IMR-90 (cell line): ENCODE measurements at regions not wholly inside any gene's neighbourhood (a gene's known extent, or its start where the extent isn't known, plus 50 kb on each side); places are given as distances from the start of the nearest gene placed in this dataset.

Experiments
- ATAC-seq: fragments of 200-7000 bp; cut with Tn5 transposase; 2 replicates; pipeline ENCODE4 v1.9.1; 2020; ENCODE audit warnings: low read depth, mild to moderate bottlenecking, moderate library complexity
- BruUV-seq: library from RNA; stranded (reverse); fragments of 400-500 nt; replicated peaks from 2 replicates; lab custom pipeline; 2021; lab: Mats Ljungman, UMichigan
- CTCF ChIA-PET: fragments of 300-600 bp; formaldehyde crosslinking; extraction: SDS; loops from one replicate; lab custom pipeline; 2021; ENCODE audit warnings: antibody characterized with exemption; lab: Yijun Ruan, JAX
- POLR2A ChIA-PET: fragments of 300-600 bp; sonication (Branson Sonifier 250); formaldehyde crosslinking; loops from one replicate; lab custom pipeline; 2022; ENCODE audit warnings: antibody characterized with exemption; ENCODE audit not compliant: unreplicated experiment; lab: Charles Lee
- DNase-seq: peaks from one replicate; pipeline ENCODE4 v3.0.0; 2013
- H2AFZ ChIP-seq: replicated peaks from 2 replicates; pipeline ENCODE3; 2013; ENCODE audit warnings: low read length, mild to moderate bottlenecking; ENCODE audit not compliant: poor library complexity
- H2AK5ac ChIP-seq: 2 replicates; pipeline ENCODE4 v1.6.1; 2013; ENCODE audit warnings: low read depth, low read length, inconsistent platforms
- H2AK9ac ChIP-seq: replicated peaks from 2 replicates; pipeline ENCODE3; 2013; ENCODE audit warnings: mild to moderate bottlenecking, low read depth, low read length, moderate library complexity; ENCODE audit not compliant: poor library complexity
- H2BK120ac ChIP-seq: 2 replicates; pipeline ENCODE4 v1.6.1; 2013; ENCODE audit warnings: low read depth, low read length, inconsistent platforms
- H2BK15ac ChIP-seq: 3 replicates; pipeline ENCODE4 v1.6.1; 2013; ENCODE audit warnings: low read depth, low read length, inconsistent platforms
- H2BK20ac ChIP-seq: 2 replicates; pipeline ENCODE4 v1.6.1; 2013; ENCODE audit warnings: low read depth, mild to moderate bottlenecking, inconsistent platforms, low read length, moderate library complexity
- H2BK5ac ChIP-seq: 2 replicates; pipeline ENCODE4 v1.6.1; 2013; ENCODE audit warnings: mild to moderate bottlenecking, low read depth, low read length, inconsistent platforms; ENCODE audit not compliant: poor library complexity, severe bottlenecking
- H3K14ac ChIP-seq: replicated peaks from 2 replicates; pipeline ENCODE4 v1.6.1; 2013; ENCODE audit warnings: low read depth, low read length, inconsistent platforms
- H3K18ac ChIP-seq: 2 replicates; pipeline ENCODE4 v1.6.1; 2013; ENCODE audit warnings: low read depth, low read length, control low read depth
- H3K23ac ChIP-seq: 2 replicates; pipeline ENCODE4 v1.6.1; 2013; ENCODE audit warnings: low read depth, low read length, inconsistent platforms
- H3K27ac ChIP-seq: 2 replicates; pipeline ENCODE4 v1.5.1; 2013; ENCODE audit warnings: mild to moderate bottlenecking, control low read depth, low read length; ENCODE audit not compliant: insufficient read depth
- H3K27me3 ChIP-seq: 2 replicates; pipeline ENCODE4 v1.6.1; 2013; ENCODE audit warnings: low read length; ENCODE audit not compliant: control insufficient read depth, insufficient read depth
- H3K36me3 ChIP-seq: 2 replicates; pipeline ENCODE4 v1.6.1; 2013; ENCODE audit warnings: low read length, mixed read lengths; ENCODE audit not compliant: control insufficient read depth, insufficient read depth
- H3K4ac ChIP-seq: 2 replicates; pipeline ENCODE4 v1.6.1; 2013; ENCODE audit warnings: low read depth, low read length, inconsistent platforms
- H3K4me1 ChIP-seq: 2 replicates; pipeline ENCODE4 v1.6.1; 2013; ENCODE audit warnings: low read length, mixed read lengths; ENCODE audit not compliant: control insufficient read depth, insufficient read depth
- H3K4me2 ChIP-seq: 2 replicates; pipeline ENCODE4 v1.6.1; 2013; ENCODE audit warnings: low read depth, mild to moderate bottlenecking, control low read depth, low read length, moderate library complexity
- H3K4me3 ChIP-seq: 2 replicates; pipeline ENCODE4 v1.5.1; 2013; ENCODE audit warnings: low read depth, mild to moderate bottlenecking, control low read depth, low read length, moderate library complexity; ENCODE audit not compliant: insufficient read depth
- H3K56ac ChIP-seq: 2 replicates; pipeline ENCODE4 v1.6.1; 2013; ENCODE audit warnings: low read length, inconsistent platforms; ENCODE audit not compliant: insufficient read depth; ENCODE audit errors: extremely low read depth
- H3K79me1 ChIP-seq, 2 experiments: 2 replicates each; pipeline ENCODE4 v1.6.1; 2013; ENCODE audit warnings: low read length in 2 of 2, inconsistent platforms in 1 of 2, low read depth in 1 of 2
- H3K9ac ChIP-seq: 2 replicates; pipeline ENCODE4 v1.6.1; 2013; ENCODE audit warnings: low read depth, low read length, control low read depth
- H3K9me1 ChIP-seq: 2 replicates; pipeline ENCODE4 v1.6.1; 2013; ENCODE audit warnings: low read length, inconsistent platforms; ENCODE audit not compliant: insufficient read depth
- H3K9me3 ChIP-seq: 2 replicates; pipeline ENCODE4 v1.6.1; 2013; ENCODE audit warnings: low read length; ENCODE audit not compliant: control insufficient read depth, insufficient read depth
- H4K20me1 ChIP-seq: 2 replicates; pipeline ENCODE4 v1.6.1; 2013; ENCODE audit warnings: low read length, inconsistent platforms; ENCODE audit not compliant: insufficient read depth
- H4K5ac ChIP-seq: 2 replicates; pipeline ENCODE4 v1.6.1; 2013; ENCODE audit warnings: mild to moderate bottlenecking, low read depth, low read length, control low read depth
- H4K8ac ChIP-seq, 2 experiments: 2 replicates each; pipeline ENCODE4 v1.6.1; 2013; ENCODE audit warnings: low read depth in 2 of 2, low read length in 2 of 2, control low read depth in 1 of 2, inconsistent platforms in 1 of 2
- H4K91ac ChIP-seq: 2 replicates; pipeline ENCODE4 v1.6.1; 2013; ENCODE audit warnings: low read depth, low read length, inconsistent platforms; ENCODE audit not compliant: insufficient read depth
- CEBPB ChIP-seq: IDR thresholded peaks from 2 replicates; pipeline ENCODE4 v1.6.1; 2012; ENCODE audit warnings: low read depth, low read length, improper control_type of control experiment
- CTCF ChIP-seq: conservative IDR thresholded peaks from 2 replicates; pipeline ENCODE4 v1.5.1; 2012; ENCODE audit warnings: mild to moderate bottlenecking, low read depth, low read length, improper control_type of control experiment
- ELK1 ChIP-seq: fragments of 150-350 bp; IDR thresholded peaks from 2 replicates; pipeline ENCODE4 v1.6.1; 2016; ENCODE audit warnings: low read depth, mild to moderate bottlenecking, low read length, moderate library complexity, borderline replicate concordance
- MAZ ChIP-seq: IDR thresholded peaks from 2 replicates; pipeline ENCODE4 v1.6.1; 2012; ENCODE audit warnings: low read depth, mild to moderate bottlenecking, low read length, improper control_type of control experiment, moderate library complexity, borderline replicate concordance
- MXI1 ChIP-seq: IDR thresholded peaks from 2 replicates; pipeline ENCODE4 v1.6.1; 2012; ENCODE audit warnings: low read depth, mild to moderate bottlenecking, low read length, moderate library complexity, borderline replicate concordance
- NFE2L2 ChIP-seq: fragments of 150-350 bp; IDR thresholded peaks from 2 replicates; pipeline ENCODE4 v1.6.1; 2016; ENCODE audit warnings: low read depth, mild to moderate bottlenecking, low read length
- USF2 ChIP-seq: fragments of 150-350 bp; IDR thresholded peaks from 2 replicates; pipeline ENCODE4 v1.6.1; 2017; ENCODE audit warnings: mild to moderate bottlenecking, antibody characterized with exemption, low read length, low read depth
- WGBS, 2 experiments: methylation state at CpG; one replicate each; pipeline versions ENCODE4 v1.1.5 to v1.1.7; 2013; ENCODE audit warnings: missing lambda C conversion rate in 2 of 2; ENCODE audit not compliant: insufficient read length in 1 of 2; ENCODE audit errors: extremely low coverage in 2 of 2; 5-methylcytosine and 5-hydroxymethylcytosine counted together
- dilution Hi-C: fragments of 300-500 bp; cut with HindIII; formaldehyde crosslinking; loops from one replicate; pipeline ENCODE4 v1.14.3; 2018; ENCODE audit warnings: low sequenced_read_pairs; ENCODE audit not compliant: unreplicated experiment
- in situ Hi-C: fragments of 300-500 bp; cut with MboI; formaldehyde crosslinking; loops from 3 replicates; pipeline ENCODE4 v1.14.3; 2019; ENCODE audit warnings: low sequenced_read_pairs, inconsistent platforms, mixed read lengths
- intact Hi-C: fragments of 100-400 bp; cut with micrococcal nuclease; formaldehyde crosslinking; loops from 2 replicates; pipeline ENCODE4 v1.10.0; 2022

- intact Hi-C loops, result no loop called here
- Histone ChIP-seq H2BK20ac (no peak overlapping the region), H4K8ac (no peak overlapping the region), H2BK120ac (no peak overlapping the region), H3K4ac (no peak overlapping the region), H3K18ac (no peak overlapping the region), H3K9ac (no peak overlapping the region), H3K14ac (no peak overlapping the region), H2BK15ac (no peak overlapping the region), H3K36me3 (no peaks in the 10 kb centered on the region), H4K5ac (no peak overlapping the region), H3K27me3 (no peaks in the 10 kb centered on the region), H2AK9ac (no peak overlapping the region), H3K79me1 (no peaks in the 10 kb centered on the region), H3K4me3 (no peak overlapping the region), H2BK5ac (no peak overlapping the region), H3K4me2 (no peak overlapping the region), H3K56ac (no peak overlapping the region), H3K23ac (no peak overlapping the region), H4K20me1 (no peaks in the 10 kb centered on the region), H2AK5ac (no peak overlapping the region), H4K91ac (no peak overlapping the region), H2AFZ (no peak overlapping the region), H3K9me1 (no peaks in the 10 kb centered on the region), H3K4me1 (no peaks in the 10 kb centered on the region), H3K27ac (no peak overlapping the region), H3K9me3 (no peaks in the 10 kb centered on the region)
- dilution Hi-C loops, result no loop called here
- POLR2A ChIA-PET, result no interaction called here
- no CpG with 5 or more reads among the region's 2 CpGs for WGBS, 2 experiments
- ATAC-seq (no peak), DNase-seq (no peak)
- TF ChIP-seq USF2 (no peak), MAZ (no peak), CTCF (no peak), ELK1 (no peak), MXI1 (no peak), CEBPB (no peak), NFE2L2 (no peak)
- CTCF ChIA-PET, result no interaction called here
- in situ Hi-C loops, result no loop called here
- BruUV-seq, result no TSS peak
Measured at GRCh38 chrX:139126493-139126892, 404.0 kb upstream of the F9 start.
